NT2/D1 (cell line): ENCODE measurements at regions not wholly inside any gene's neighbourhood (a gene's known extent, or its start where the extent isn't known, plus 50 kb on each side); places are given as distances from the start of the nearest gene placed in this dataset.

Experiments
- DNase-seq: peaks from one replicate; pipeline ENCODE4 v3.0.0-alpha.2; 2011; ENCODE audit warnings: low read depth, low spot score
- H3K27me3 ChIP-seq: 2 replicates; pipeline ENCODE4 v1.6.0; 2011; ENCODE audit warnings: mild to moderate bottlenecking; ENCODE audit not compliant: insufficient read length, insufficient read depth
- H3K36me3 ChIP-seq: 2 replicates; pipeline ENCODE4 v1.6.1; 2011; ENCODE audit warnings: mild to moderate bottlenecking, low read length, mixed read lengths; ENCODE audit not compliant: insufficient read depth, insufficient read length
- H3K4me1 ChIP-seq: 2 replicates; pipeline ENCODE4 v1.5.1; 2011; ENCODE audit not compliant: insufficient read depth, insufficient read length
- H3K4me3 ChIP-seq: 2 replicates; pipeline ENCODE4 v1.5.1; 2011; ENCODE audit warnings: low read depth; ENCODE audit not compliant: insufficient read length
- H3K9ac ChIP-seq: 2 replicates; pipeline ENCODE4 v1.6.0; 2011; ENCODE audit warnings: low read depth; ENCODE audit not compliant: insufficient read length
- H3K9me3 ChIP-seq: 2 replicates; pipeline ENCODE4 v1.5.1; 2011; ENCODE audit warnings: mild to moderate bottlenecking, low read length; ENCODE audit not compliant: insufficient read depth
- SUZ12 ChIP-seq: IDR thresholded peaks from 2 replicates; pipeline ENCODE4 v1.6.1; 2011; ENCODE audit not compliant: insufficient read length, insufficient read depth; ENCODE audit errors: extremely low read depth
- YY1 ChIP-seq: IDR thresholded peaks from 2 replicates; pipeline ENCODE4 v1.6.1; 2011; ENCODE audit not compliant: insufficient read length, insufficient read depth
- ZNF274 ChIP-seq: IDR thresholded peaks from 2 replicates; pipeline ENCODE4 v1.6.1; 2011; ENCODE audit warnings: mild to moderate bottlenecking, low read depth, low read length

DNA sequence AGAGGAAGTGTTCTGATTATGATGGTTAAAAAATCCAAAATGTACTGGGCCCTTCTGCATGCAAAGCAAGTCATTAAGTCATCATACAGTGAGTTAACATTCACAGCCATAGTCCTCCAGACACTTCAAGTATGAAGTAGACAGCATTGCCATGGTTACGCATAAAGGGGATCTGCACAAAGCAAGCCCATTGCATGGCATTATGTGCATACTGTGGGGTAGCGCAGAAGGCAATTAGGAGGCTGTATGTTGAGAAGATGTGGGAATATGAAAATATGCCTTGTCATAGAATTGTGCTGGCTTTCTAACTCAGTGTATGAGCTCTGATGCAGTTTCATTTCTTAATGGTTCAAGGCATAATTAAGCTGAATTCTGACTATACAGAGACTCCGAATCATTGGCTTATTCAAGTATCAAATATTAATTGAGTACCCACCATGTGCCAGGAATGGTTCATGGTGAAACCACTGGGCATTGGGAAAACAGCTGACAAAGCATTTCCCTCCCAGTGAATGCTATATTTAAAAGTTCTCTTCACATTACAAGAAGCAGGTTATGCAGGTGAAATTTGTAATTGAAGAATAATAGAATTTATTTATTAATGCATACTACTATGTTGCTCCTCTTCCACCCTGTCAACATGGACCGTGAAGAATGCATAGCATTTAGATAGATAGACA, 588.9 kb downstream of the ZNF674 start:
- Histone ChIP-seq H3K27me3 (no peaks in the 10 kb centered on the region), H3K4me3 (no peak overlapping the region), H3K36me3 (no peaks in the 10 kb centered on the region), H3K9ac (no peak overlapping the region), H3K9me3 (no peaks in the 10 kb centered on the region), H3K4me1 (no peaks in the 10 kb centered on the region)
- TF ChIP-seq SUZ12 (no peak), ZNF274 (no peak), YY1 (no peak)
- no peak for DNase-seq

DNA sequence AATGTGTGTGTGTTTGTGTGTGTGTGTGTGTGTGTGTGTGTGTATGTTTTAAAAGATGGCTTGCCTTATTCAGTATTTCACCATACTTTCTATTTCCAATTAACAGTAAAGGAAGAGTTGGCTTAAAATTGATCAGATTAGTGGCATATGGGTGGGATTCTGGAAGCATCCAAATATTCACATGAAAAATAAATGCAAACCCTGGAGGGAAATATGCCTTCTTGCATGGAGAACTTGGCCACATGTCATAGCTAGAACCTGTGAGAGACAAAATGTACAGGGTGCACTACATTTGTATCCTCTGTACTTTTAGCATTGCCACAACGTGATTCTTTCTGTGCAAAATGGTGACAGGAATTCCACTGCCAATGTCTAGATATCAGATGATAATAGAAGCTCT, 589.6 kb downstream of the ZNF674 start:
- Histone ChIP-seq H3K4me1 (no peaks in the 10 kb centered on the region), H3K9me3 (no peaks in the 10 kb centered on the region), H3K27me3 (no peaks in the 10 kb centered on the region), H3K4me3 (no peak overlapping the region), H3K9ac (no peak overlapping the region), H3K36me3 (no peaks in the 10 kb centered on the region)
- TF ChIP-seq SUZ12 (no peak), YY1 (no peak), ZNF274 (no peak)
- DNase-seq = no peak

DNA sequence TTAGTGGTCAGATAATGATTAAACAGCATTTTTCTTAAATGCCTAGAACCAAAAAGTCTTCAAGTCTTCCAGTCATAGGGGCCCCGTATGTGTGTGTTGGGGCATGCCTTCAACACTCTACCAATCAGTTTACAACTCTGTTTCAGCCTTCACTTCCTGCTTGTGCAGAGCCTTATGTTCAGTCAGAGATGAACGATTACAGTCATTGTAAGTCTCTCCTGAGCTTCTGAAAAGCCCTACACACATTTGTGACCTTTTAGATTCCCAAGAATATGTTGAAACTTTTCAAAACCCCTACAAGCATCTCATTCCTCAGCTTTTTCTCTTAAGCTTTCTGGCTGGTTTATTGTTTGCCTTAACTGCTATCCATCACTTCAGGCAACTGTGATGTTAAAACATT, 591.2 kb downstream of the ZNF674 start:
- no peak for TF ChIP-seq SUZ12
- no peak for TF ChIP-seq YY1
- TF ChIP-seq ZNF274 = no peak
- H3K27me3 ChIP-seq = no peaks in the 10 kb centered on the region
- no peaks in the 10 kb centered on the region for H3K4me1 ChIP-seq
- H3K4me3 ChIP-seq = no peak overlapping the region
- H3K36me3 ChIP-seq = no peaks in the 10 kb centered on the region
- no peak overlapping the region for H3K9ac ChIP-seq
- H3K9me3 ChIP-seq = no peaks in the 10 kb centered on the region
- no peak for DNase-seq

DNA sequence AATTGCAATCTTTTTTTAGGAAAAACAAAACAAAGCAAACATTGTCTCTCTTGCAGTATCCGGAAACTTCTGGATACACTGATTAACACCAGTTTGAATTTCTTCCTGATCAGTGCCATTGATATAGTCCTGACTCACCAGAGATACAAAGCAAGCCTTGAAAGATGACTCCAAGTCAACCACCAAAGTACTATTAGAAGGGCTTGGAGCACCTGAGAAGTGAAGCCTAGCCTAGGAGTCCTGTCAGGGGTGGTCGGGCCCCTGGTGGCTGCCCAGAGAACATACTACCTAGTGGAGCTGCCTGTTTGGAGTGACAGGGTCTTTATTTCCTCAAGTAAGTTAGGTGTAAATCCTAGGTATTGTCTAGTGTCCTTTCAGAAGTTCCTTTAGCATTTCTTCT, 593.2 kb downstream of the ZNF674 start:
- H3K36me3 ChIP-seq = no peaks in the 10 kb centered on the region
- no peaks in the 10 kb centered on the region for H3K4me1 ChIP-seq
- no peak for TF ChIP-seq ZNF274
- no peak overlapping the region for H3K9ac ChIP-seq
- no peak for DNase-seq
- H3K27me3 ChIP-seq = no peaks in the 10 kb centered on the region
- H3K9me3 ChIP-seq = no peaks in the 10 kb centered on the region
- no peak overlapping the region for H3K4me3 ChIP-seq

DNA sequence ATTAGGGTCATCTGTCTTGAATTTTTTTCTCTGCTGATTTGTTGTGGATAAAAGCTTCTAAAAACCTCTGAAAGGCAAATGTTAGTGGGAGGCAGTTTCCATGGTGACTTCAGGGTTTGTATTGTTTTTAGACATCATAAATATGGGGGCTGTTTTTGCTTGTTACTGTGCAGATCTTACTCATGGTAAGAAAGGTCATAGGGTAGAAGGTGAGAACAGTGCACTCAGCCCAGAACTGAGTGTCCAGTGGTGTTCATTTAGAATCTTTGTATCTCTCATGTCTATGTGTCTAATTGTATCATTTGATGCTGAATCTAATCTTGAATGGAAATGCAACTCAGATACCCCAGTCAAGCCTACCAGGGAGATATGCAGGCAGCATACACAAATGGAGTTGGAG, 609.8 kb downstream of the ZNF674 start:
- H3K36me3 ChIP-seq = no peaks in the 10 kb centered on the region
- H3K9me3 ChIP-seq = peaks cover 16% of the 10 kb centered on the region
- H3K4me3 ChIP-seq = no peak overlapping the region
- no peak for TF ChIP-seq ZNF274
- no peak for TF ChIP-seq SUZ12
- TF ChIP-seq YY1 = no peak
- no peaks in the 10 kb centered on the region for H3K4me1 ChIP-seq
- H3K9ac ChIP-seq = no peak overlapping the region
- no peaks in the 10 kb centered on the region for H3K27me3 ChIP-seq
- DNase-seq = no peak

DNA sequence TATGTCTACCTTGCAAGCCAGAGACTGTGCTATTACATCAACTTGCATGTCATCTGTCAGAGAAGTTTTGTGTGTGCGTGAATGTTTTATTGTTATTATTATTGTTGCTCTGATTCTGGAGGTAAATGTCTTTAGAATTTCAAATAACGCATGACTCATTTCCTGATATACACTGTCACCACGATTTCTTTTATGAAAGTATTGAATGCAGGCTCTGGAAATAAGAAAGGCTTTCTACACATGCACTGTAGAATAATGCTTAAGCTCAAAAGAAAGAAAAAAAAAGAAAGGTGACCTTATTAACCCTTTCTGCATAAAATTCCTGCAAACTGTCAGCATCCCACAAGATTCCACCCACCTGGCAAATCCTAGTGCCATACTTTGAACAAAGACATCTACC, 632.9 kb downstream of the ZNF674 start:
- Histone ChIP-seq H3K36me3 (no peaks in the 10 kb centered on the region), H3K9me3 (no peaks in the 10 kb centered on the region), H3K9ac (no peak overlapping the region), H3K4me3 (no peak overlapping the region), H3K4me1 (no peaks in the 10 kb centered on the region), H3K27me3 (no peaks in the 10 kb centered on the region)
- TF ChIP-seq ZNF274 = no peak
- no peak for TF ChIP-seq YY1
- TF ChIP-seq SUZ12 = no peak
- no peak for DNase-seq

DNA sequence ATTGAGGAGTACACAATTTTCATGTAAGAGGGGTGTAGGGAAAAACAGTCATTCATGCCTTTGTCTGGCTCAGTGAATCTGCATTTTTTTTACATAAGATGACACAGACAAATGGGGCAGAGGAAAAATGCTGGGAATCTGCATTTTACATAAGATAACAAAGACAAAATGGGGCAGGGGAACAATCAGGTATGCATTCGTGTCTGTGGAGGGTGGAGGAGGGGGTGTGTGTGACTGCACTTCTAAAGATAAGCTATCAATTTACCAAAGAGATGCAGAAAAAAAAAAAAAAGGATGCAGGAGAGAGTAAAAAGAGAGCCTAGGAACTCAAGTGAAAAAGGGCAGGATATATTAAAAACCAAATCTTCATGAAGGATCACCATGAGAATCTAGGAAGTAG, 637.4 kb downstream of the ZNF674 start:
- no peak for DNase-seq
- Histone ChIP-seq H3K9ac (no peak overlapping the region), H3K9me3 (no peaks in the 10 kb centered on the region), H3K4me1 (no peaks in the 10 kb centered on the region), H3K4me3 (no peak overlapping the region), H3K27me3 (no peaks in the 10 kb centered on the region), H3K36me3 (no peaks in the 10 kb centered on the region)
- TF ChIP-seq YY1 (no peak), SUZ12 (no peak), ZNF274 (no peak)
